A673 (cell line): ENCODE measurements at regions not wholly inside any gene's neighbourhood (a gene's known extent, or its start where the extent isn't known, plus 50 kb on each side); places are given as distances from the start of the nearest gene placed in this dataset.

Source experiments
- BruUV-seq: library from RNA; stranded (reverse); fragments of 400-500 nt; replicated peaks from 2 replicates; lab custom pipeline; 2021; lab: Mats Ljungman, UMichigan
- CTCF ChIA-PET: fragments of 300-600 bp; sonication (Branson Sonifier 250); formaldehyde crosslinking; loops from one replicate; lab custom pipeline; 2022; ENCODE audit warnings: antibody characterized with exemption; lab: Charles Lee
- POLR2A ChIA-PET: fragments of 300-600 bp; sonication (Branson Sonifier 250); formaldehyde crosslinking; loops from one replicate; lab custom pipeline; 2022; ENCODE audit warnings: antibody characterized with exemption; ENCODE audit not compliant: low non-redundant PET; lab: Charles Lee
- DNase-seq: peaks from one replicate; pipeline ENCODE4 v3.0.0-alpha.2; 2015; ENCODE audit warnings: low spot score
- H3K27ac ChIP-seq: fragments of 200-600 bp; sonication (generic); 2 replicates; pipeline ENCODE4 v1.5.1; 2016; ENCODE audit warnings: mixed run types, low read depth, mild to moderate bottlenecking, mixed read lengths, antibody characterized with exemption, low read length; ENCODE audit not compliant: poor library complexity, severe bottlenecking
- H3K27me3 ChIP-seq: fragments of 200-600 bp; sonication (generic); replicated peaks from 2 replicates; pipeline ENCODE4 v1.6.1; 2017; ENCODE audit warnings: mixed run types, low read depth, mild to moderate bottlenecking, mixed read lengths, antibody characterized with exemption, low read length; ENCODE audit not compliant: insufficient read depth, poor library complexity
- H3K36me3 ChIP-seq: fragments of 200-600 bp; sonication (generic); 2 replicates; pipeline ENCODE4 v1.6.1; 2016; ENCODE audit warnings: mixed run types, mild to moderate bottlenecking, mixed read lengths, antibody characterized with exemption, low read length; ENCODE audit not compliant: insufficient read depth, poor library complexity, severe bottlenecking
- H3K4me1 ChIP-seq: fragments of 200-600 bp; sonication (generic); 2 replicates; pipeline ENCODE4 v1.6.1; 2017; ENCODE audit warnings: mixed run types, mild to moderate bottlenecking, mixed read lengths, antibody characterized with exemption, low read length; ENCODE audit not compliant: insufficient read depth, poor library complexity, severe bottlenecking
- H3K4me3 ChIP-seq: fragments of 200-600 bp; sonication (generic); 2 replicates; pipeline ENCODE4 v1.5.1; 2016; ENCODE audit warnings: low read depth, mixed run types, mild to moderate bottlenecking, mixed read lengths, low read length; ENCODE audit not compliant: poor library complexity, severe bottlenecking
- H3K9me3 ChIP-seq: fragments of 200-600 bp; sonication (generic); 2 replicates; pipeline ENCODE4 v1.6.1; 2016; ENCODE audit warnings: mixed run types, low read depth, mild to moderate bottlenecking, mixed read lengths, antibody characterized with exemption, low read length; ENCODE audit not compliant: poor library complexity, severe bottlenecking
- EZH2 ChIP-seq: fragments of 200-600 bp; sonication (generic); IDR thresholded peaks from 2 replicates; pipeline ENCODE4 v1.6.1; 2017; ENCODE audit warnings: borderline replicate concordance, low read depth, mild to moderate bottlenecking, mixed read lengths, antibody characterized with exemption, low read length; ENCODE audit not compliant: poor library complexity, severe bottlenecking
- intact Hi-C: fragments of 100-400 bp; cut with micrococcal nuclease; formaldehyde crosslinking; loops from one replicate; pipeline ENCODE4 v1.10.0; 2022; ENCODE audit not compliant: unreplicated experiment
- TF ChIP-seq, protein P1 (sequence below): fragments of 300-800, 200-600 bp; sonication (generic); conservative IDR thresholded peaks from 2 replicates; pipeline ENCODE4 v1.5.1; 2017; ENCODE audit warnings: low read depth, mild to moderate bottlenecking, antibody characterized with exemption, low read length, moderate library complexity, mixed read lengths

DNA sequence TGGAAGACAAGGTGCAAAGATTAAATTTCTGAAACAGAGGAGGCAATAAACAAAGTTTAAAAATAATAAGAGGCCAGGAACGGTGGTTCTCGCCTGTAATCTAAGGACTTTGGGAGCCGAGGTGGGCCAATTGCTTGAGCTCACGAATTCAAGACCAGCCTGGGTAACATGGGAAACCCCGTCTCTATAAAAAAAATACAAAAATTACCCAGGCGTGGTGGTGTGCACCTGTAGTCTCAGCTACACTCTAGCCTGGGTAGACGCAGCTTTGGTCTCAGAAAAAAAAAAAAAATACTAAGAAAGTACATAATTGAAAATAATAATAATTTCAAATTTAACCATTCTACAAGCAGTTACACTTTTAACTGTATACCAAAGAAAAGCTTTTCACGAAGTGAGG, 744.6 kb upstream of the POU3F3 start:
- POLR2A ChIA-PET, result no interaction called here
- Histone ChIP-seq H3K27ac (no peak overlapping the region), H3K4me3 (no peak overlapping the region), H3K27me3 (no peaks in the 10 kb centered on the region), H3K9me3 (no peaks in the 10 kb centered on the region), H3K36me3 (no peaks in the 10 kb centered on the region), H3K4me1 (no peaks in the 10 kb centered on the region)
- CTCF ChIA-PET, result no interaction called here
- TF ChIP-seq, protein P1, sequence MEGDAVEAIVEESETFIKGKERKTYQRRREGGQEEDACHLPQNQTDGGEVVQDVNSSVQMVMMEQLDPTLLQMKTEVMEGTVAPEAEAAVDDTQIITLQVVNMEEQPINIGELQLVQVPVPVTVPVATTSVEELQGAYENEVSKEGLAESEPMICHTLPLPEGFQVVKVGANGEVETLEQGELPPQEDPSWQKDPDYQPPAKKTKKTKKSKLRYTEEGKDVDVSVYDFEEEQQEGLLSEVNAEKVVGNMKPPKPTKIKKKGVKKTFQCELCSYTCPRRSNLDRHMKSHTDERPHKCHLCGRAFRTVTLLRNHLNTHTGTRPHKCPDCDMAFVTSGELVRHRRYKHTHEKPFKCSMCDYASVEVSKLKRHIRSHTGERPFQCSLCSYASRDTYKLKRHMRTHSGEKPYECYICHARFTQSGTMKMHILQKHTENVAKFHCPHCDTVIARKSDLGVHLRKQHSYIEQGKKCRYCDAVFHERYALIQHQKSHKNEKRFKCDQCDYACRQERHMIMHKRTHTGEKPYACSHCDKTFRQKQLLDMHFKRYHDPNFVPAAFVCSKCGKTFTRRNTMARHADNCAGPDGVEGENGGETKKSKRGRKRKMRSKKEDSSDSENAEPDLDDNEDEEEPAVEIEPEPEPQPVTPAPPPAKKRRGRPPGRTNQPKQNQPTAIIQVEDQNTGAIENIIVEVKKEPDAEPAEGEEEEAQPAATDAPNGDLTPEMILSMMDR, result no peak
- TF ChIP-seq EZH2, result no peak
- no peak for DNase-seq
- intact Hi-C loops, result no loop called here
- no TSS peak for BruUV-seq

DNA sequence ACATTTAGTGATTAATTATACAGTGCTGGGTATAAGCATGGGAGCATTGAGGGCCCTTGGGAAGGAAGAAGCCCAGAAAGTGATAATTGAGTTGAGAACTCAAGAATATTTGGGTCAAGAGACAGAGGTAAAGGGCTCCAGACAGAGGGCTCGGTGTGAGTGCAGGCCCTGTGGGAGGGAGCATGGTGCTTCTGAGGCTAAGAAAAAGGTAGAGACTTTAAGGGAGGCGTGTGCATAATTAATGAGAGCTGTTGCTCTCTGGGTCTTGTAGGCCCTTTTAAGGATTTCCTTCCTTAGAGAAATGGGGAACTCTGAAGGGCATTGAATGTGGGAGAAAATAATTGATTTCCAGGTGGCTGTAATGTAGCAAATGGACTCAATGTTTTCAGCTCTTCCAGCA, 735.0 kb upstream of the POU3F3 start:
- H3K4me3 ChIP-seq, result no peak overlapping the region
- no TSS peak for BruUV-seq
- no peaks in the 10 kb centered on the region for H3K4me1 ChIP-seq
- no peaks in the 10 kb centered on the region for H3K27me3 ChIP-seq
- intact Hi-C loops, result no loop called here
- no peak for DNase-seq
- POLR2A ChIA-PET, result no interaction called here
- no peaks in the 10 kb centered on the region for H3K9me3 ChIP-seq
- TF ChIP-seq, protein P1, result no peak
- no peak for TF ChIP-seq EZH2
- H3K36me3 ChIP-seq, result no peaks in the 10 kb centered on the region
- no peak overlapping the region for H3K27ac ChIP-seq
- CTCF ChIA-PET, result no interaction called here

DNA sequence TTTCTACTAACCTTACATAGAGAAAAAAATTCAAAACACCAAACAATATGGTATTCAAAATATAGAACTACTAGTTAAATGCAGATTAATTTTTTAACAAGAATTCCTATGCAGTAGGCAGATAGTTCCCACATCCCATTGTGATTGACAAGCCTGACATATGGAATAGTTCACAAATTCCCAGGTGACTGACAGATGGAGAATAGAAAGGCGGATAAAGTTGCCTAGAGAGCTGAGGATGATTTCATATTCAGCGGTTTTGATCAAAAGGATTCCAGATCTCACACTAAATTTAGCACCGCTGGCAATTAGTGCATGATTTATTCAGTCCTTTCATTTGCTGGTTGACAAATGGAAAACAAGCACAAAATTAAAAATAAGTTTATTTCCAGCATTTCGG, 733.7 kb upstream of the POU3F3 start:
- POLR2A ChIA-PET, result no interaction called here
- intact Hi-C loops, result no loop called here
- TF ChIP-seq, protein P1, result no peak
- TF ChIP-seq EZH2, result no peak
- Histone ChIP-seq H3K36me3 (no peaks in the 10 kb centered on the region), H3K4me3 (no peak overlapping the region), H3K9me3 (no peaks in the 10 kb centered on the region), H3K4me1 (no peaks in the 10 kb centered on the region), H3K27ac (no peak overlapping the region), H3K27me3 (no peaks in the 10 kb centered on the region)
- CTCF ChIA-PET, result no interaction called here
- DNase-seq, result no peak
- no TSS peak for BruUV-seq
